Tibial nerve (tissue), 4 donors: ENCODE measurements at regions not wholly inside any gene's neighbourhood (a gene's known extent, or its start where the extent isn't known, plus 50 kb on each side); places are given as distances from the start of the nearest gene placed in this dataset.

Experiments
- DNase-seq, 2 donors: peaks; one replicate each; pipeline ENCODE4 v3.0.0-alpha.2; 2019; ENCODE audit warnings: low spot score in 2 of 2
- H3K27ac ChIP-seq, 4 donors: fragments of 200-600 bp; sonication (generic) in 3 of 4; one replicate each; pipeline ENCODE4 v1.5.1; 2017 to 2019; ENCODE audit warnings: mild to moderate bottlenecking in 1 of 4
- H3K27me3 ChIP-seq, 2 donors: fragments of 200-600 bp; sonication (generic) in 1 of 2; one replicate each; pipeline versions ENCODE4 v1.5.1 to v1.6.0; 2017 to 2019
- H3K36me3 ChIP-seq, 3 donors: fragments of 200-600 bp; sonication (generic); one replicate each; pipeline ENCODE4 v1.5.1; 2018 to 2019
- H3K4me1 ChIP-seq, 4 donors: fragments of 200-600 bp; sonication (generic) in 3 of 4; one replicate each; pipeline ENCODE4 v1.5.1; 2017 to 2019
- H3K4me3 ChIP-seq, 4 donors: fragments of 200-600 bp; sonication (generic) in 3 of 4; one replicate each; pipeline ENCODE4 v1.5.1; 2017 to 2019; ENCODE audit warnings: mild to moderate bottlenecking in 1 of 4, moderate library complexity in 1 of 4
- H3K9me3 ChIP-seq, 4 donors: fragments of 200-600 bp; sonication (generic) in 3 of 4; one replicate each; pipeline ENCODE4 v1.5.1; 2017 to 2019
- CTCF ChIP-seq, 5 experiments: fragments of 200-600 bp in 3 of 5; fragments of 450-650 bp in 2 of 5; sonication (generic) in 3 of 5; IDR thresholded peaks; one replicate each; pipeline ENCODE4 v1.5.1; 2016 to 2019; ENCODE audit warnings: antibody characterized with exemption in 5 of 5, mild to moderate bottlenecking in 3 of 5, moderate library complexity in 2 of 5
- EP300 ChIP-seq, 2 donors: sonication (generic); formaldehyde crosslinking; IDR thresholded peaks; one replicate each; pipeline ENCODE4 v1.6.1; 2017; ENCODE audit warnings: antibody characterized with exemption in 2 of 2, mild to moderate bottlenecking in 1 of 2
- POLR2A ChIP-seq, 2 donors: fragments of 450-650 bp; IDR thresholded peaks; one replicate each; pipeline ENCODE4 v1.6.1; 2017; ENCODE audit warnings: antibody characterized with exemption in 2 of 2, mild to moderate bottlenecking in 2 of 2, moderate library complexity in 2 of 2
- WGBS, 2 donors: methylation state at CpG; one replicate each; pipeline ENCODE4 v1.1.5; 2018; 5-methylcytosine and 5-hydroxymethylcytosine counted together

- Histone ChIP-seq H3K27ac (no peak overlapping the region), H3K4me1 (no peaks in the 10 kb centered on the region), H3K4me3 (no peak overlapping the region), H3K27me3 (no peaks in the 10 kb centered on the region), H3K9me3 (no peaks in the 10 kb centered on the region), H3K36me3 (no peaks in the 10 kb centered on the region)
- TF ChIP-seq CTCF (IDR thresholded peaks at IDR 0.05) = no peak
- no peak for TF ChIP-seq POLR2A (IDR thresholded peaks at IDR 0.05)
- no peak for TF ChIP-seq EP300 (IDR thresholded peaks at IDR 0.05)
- no peak for DNase-seq
- WGBS, 2 donors = 86 to 90% methylated on average over 5 of the region's 5 CpGs
These were observed 762.0 kb downstream of the CDH8 start for GRCh38 chr16:61274211-61274610.

- no peaks in the 10 kb centered on the region for H3K36me3 ChIP-seq
- H3K27me3 ChIP-seq = no peaks in the 10 kb centered on the region
- DNase-seq = no peak
- H3K27ac ChIP-seq = no peak overlapping the region
- H3K9me3 ChIP-seq = no peaks in the 10 kb centered on the region
- TF ChIP-seq EP300 (IDR thresholded peaks at IDR 0.05) (no peak), POLR2A (IDR thresholded peaks at IDR 0.05) (no peak), CTCF (IDR thresholded peaks at IDR 0.05) (no peak)
- H3K4me3 ChIP-seq = no peak overlapping the region
- no peaks in the 10 kb centered on the region for H3K4me1 ChIP-seq
These were observed 765.5 kb downstream of the CDH8 start for GRCh38 chr16:61270726-61271125.

- no peak overlapping the region for H3K27ac ChIP-seq
- WGBS, 2 donors = 91 to 100% methylated on average over 1 of the region's 1 CpG
These were observed 772.8 kb downstream of the CDH8 start for GRCh38 chr16:61263400-61263799.

GRCh38 chr16:61261315-61261714 is 774.9 kb downstream of the CDH8 start:
- no peak for DNase-seq
- TF ChIP-seq POLR2A (IDR thresholded peaks at IDR 0.05) (no peak), EP300 (IDR thresholded peaks at IDR 0.05) (no peak), CTCF (IDR thresholded peaks at IDR 0.05) (no peak)

More at GRCh38 chr16:61263400-61263799, 772.8 kb downstream of the CDH8 start:
- TF ChIP-seq CTCF (IDR thresholded peaks at IDR 0.05) (no peak), EP300 (IDR thresholded peaks at IDR 0.05) (no peak), POLR2A (IDR thresholded peaks at IDR 0.05) (no peak)
- DNase-seq = no peak
- Histone ChIP-seq H3K36me3 (no peaks in the 10 kb centered on the region), H3K4me3 (no peak overlapping the region), H3K9me3 (no peaks in the 10 kb centered on the region), H3K4me1 (no peaks in the 10 kb centered on the region), H3K27me3 (no peaks in the 10 kb centered on the region)

GRCh38 chr16:61246592-61246991 is 789.6 kb downstream of the CDH8 start:
- Histone ChIP-seq H3K36me3 (no peaks in the 10 kb centered on the region), H3K27me3 (no peaks in the 10 kb centered on the region), H3K9me3 (no peaks in the 10 kb centered on the region), H3K4me3 (no peak overlapping the region), H3K27ac (no peak overlapping the region), H3K4me1 (no peaks in the 10 kb centered on the region)
- no peak for DNase-seq
- no peak for TF ChIP-seq CTCF (IDR thresholded peaks at IDR 0.05)
- no peak for TF ChIP-seq POLR2A (IDR thresholded peaks at IDR 0.05)
- TF ChIP-seq EP300 (IDR thresholded peaks at IDR 0.05) = no peak
- 93 to 94% methylated on average over 1 of the region's 1 CpG for WGBS, 2 donors

More at GRCh38 chr16:61261315-61261714, 774.9 kb downstream of the CDH8 start:
- H3K36me3 ChIP-seq = no peaks in the 10 kb centered on the region
- WGBS, 2 donors = 92 to 93% methylated on average over 3 of the region's 3 CpGs
- H3K4me3 ChIP-seq = no peak overlapping the region
- no peaks in the 10 kb centered on the region for H3K27me3 ChIP-seq
- H3K9me3 ChIP-seq = no peaks in the 10 kb centered on the region
- no peak overlapping the region for H3K27ac ChIP-seq
- H3K4me1 ChIP-seq = no peaks in the 10 kb centered on the region
